ENCODE measurements at regions not wholly inside any gene's neighbourhood (a gene's known extent, or its start where the extent isn't known, plus 50 kb on each side); places are given as distances from the start of the nearest gene placed in this dataset.
A peak's percentile ranks its signal among the peaks of the same experiment; 100 is the strongest.

GRCh38 chr10:9275861-9276260, 1221.4 kb downstream of the GATA3 start:
- Mint-ChIP-seq H3K27ac (no peak overlapping the region), H3K9me3 (no peaks in the 10 kb centered on the region), H3K36me3 (ENCODE audit: low read depth) (no peaks in the 10 kb centered on the region), H3K27me3 (peaks cover 2% of the 10 kb centered on the region), H3K4me1 (ENCODE audit: low read depth) (peaks cover under 1% of the 10 kb centered on the region), H3K4me3 (no peak overlapping the region)
- ATAC-seq: no peak
- intact Hi-C loops (cut with micrococcal nuclease): no loop called here
- CTCF ChIA-PET: no interaction called here
- TF ChIP-seq, protein P1, sequence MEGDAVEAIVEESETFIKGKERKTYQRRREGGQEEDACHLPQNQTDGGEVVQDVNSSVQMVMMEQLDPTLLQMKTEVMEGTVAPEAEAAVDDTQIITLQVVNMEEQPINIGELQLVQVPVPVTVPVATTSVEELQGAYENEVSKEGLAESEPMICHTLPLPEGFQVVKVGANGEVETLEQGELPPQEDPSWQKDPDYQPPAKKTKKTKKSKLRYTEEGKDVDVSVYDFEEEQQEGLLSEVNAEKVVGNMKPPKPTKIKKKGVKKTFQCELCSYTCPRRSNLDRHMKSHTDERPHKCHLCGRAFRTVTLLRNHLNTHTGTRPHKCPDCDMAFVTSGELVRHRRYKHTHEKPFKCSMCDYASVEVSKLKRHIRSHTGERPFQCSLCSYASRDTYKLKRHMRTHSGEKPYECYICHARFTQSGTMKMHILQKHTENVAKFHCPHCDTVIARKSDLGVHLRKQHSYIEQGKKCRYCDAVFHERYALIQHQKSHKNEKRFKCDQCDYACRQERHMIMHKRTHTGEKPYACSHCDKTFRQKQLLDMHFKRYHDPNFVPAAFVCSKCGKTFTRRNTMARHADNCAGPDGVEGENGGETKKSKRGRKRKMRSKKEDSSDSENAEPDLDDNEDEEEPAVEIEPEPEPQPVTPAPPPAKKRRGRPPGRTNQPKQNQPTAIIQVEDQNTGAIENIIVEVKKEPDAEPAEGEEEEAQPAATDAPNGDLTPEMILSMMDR (IDR thresholded peaks at IDR 0.05): no peak
- DNase-seq: no peak
- POLR2A ChIA-PET: no interaction called here

GRCh38 chr10:9285690-9286089, 1231.2 kb downstream of the GATA3 start:
- ATAC-seq: no peak
- peaks cover 3% of the 10 kb centered on the region for H3K4me1 Mint-ChIP-seq (ENCODE audit: low read depth)
- CTCF ChIA-PET: no interaction called here
- TF ChIP-seq, protein P1 (IDR thresholded peaks at IDR 0.05): no peak
- H3K4me3 Mint-ChIP-seq: no peak overlapping the region
- no peaks in the 10 kb centered on the region for H3K9me3 Mint-ChIP-seq
- no peak for DNase-seq
- POLR2A ChIA-PET: no interaction called here
- peaks cover 7% of the 10 kb centered on the region for H3K27me3 Mint-ChIP-seq
- intact Hi-C loops (cut with micrococcal nuclease): no loop called here
- no peak overlapping the region for H3K27ac Mint-ChIP-seq
- no peaks in the 10 kb centered on the region for H3K36me3 Mint-ChIP-seq (ENCODE audit: low read depth)

GRCh38 chr10:9289811-9290210, 1235.3 kb downstream of the GATA3 start:
- CTCF ChIA-PET: no interaction called here
- intact Hi-C loops (cut with micrococcal nuclease): no loop called here

GRCh38 chr10:9291081-9291480, 1236.6 kb downstream of the GATA3 start:
- H3K27me3 Mint-ChIP-seq: peaks cover 3% of the 10 kb centered on the region
- no peak for DNase-seq
- POLR2A ChIA-PET: no interaction called here
- CTCF ChIA-PET: no interaction called here
- peaks cover 18% of the 10 kb centered on the region for H3K4me1 Mint-ChIP-seq (ENCODE audit: low read depth)
- H3K4me3 Mint-ChIP-seq: no peak overlapping the region
- intact Hi-C loops (cut with micrococcal nuclease): no loop called here
- H3K27ac Mint-ChIP-seq: no peak overlapping the region
- TF ChIP-seq, protein P1 (IDR thresholded peaks at IDR 0.05): no peak
- no peak for ATAC-seq
- H3K9me3 Mint-ChIP-seq: no peaks in the 10 kb centered on the region
- no peaks in the 10 kb centered on the region for H3K36me3 Mint-ChIP-seq (ENCODE audit: low read depth)

More at GRCh38 chr10:9289811-9290210, 1235.3 kb downstream of the GATA3 start:
- DNase-seq: no peak
- peaks cover 6% of the 10 kb centered on the region for H3K27me3 Mint-ChIP-seq
- TF ChIP-seq, protein P1 (IDR thresholded peaks at IDR 0.05): no peak
- no peak overlapping the region for H3K4me3 Mint-ChIP-seq
- H3K4me1 Mint-ChIP-seq (ENCODE audit: low read depth): peaks cover 10% of the 10 kb centered on the region
- no peaks in the 10 kb centered on the region for H3K36me3 Mint-ChIP-seq (ENCODE audit: low read depth)
- POLR2A ChIA-PET: interaction anchor here (0.7 kb wide), 1 partner anchor 1907 kb away, joined by 3 read pairs; no protein-coding TSS in a partner anchor
- no peak for ATAC-seq
- no peak overlapping the region for H3K27ac Mint-ChIP-seq
- no peaks in the 10 kb centered on the region for H3K9me3 Mint-ChIP-seq

GRCh38 chr10:9294132-9294663, 1239.7 kb downstream of the GATA3 start:
- Mint-ChIP-seq H3K4me1 (ENCODE audit: low read depth) (peaks cover 18% of the 10 kb centered on the region), H3K27ac (peak overlapping the region; percentile 10), H3K36me3 (ENCODE audit: low read depth) (no peaks in the 10 kb centered on the region), H3K4me3 (no peak overlapping the region), H3K27me3 (no peaks in the 10 kb centered on the region), H3K9me3 (no peaks in the 10 kb centered on the region)
- ChIA-PET POLR2A (no interaction called here), CTCF (interaction anchor here (1.4 to 1.5 kb wide), 2 partner anchors 8 to 1769 kb away, joined by 4 to 7 read pairs; no protein-coding TSS in a partner anchor)
- TF ChIP-seq, protein P1 (IDR thresholded peaks at IDR 0.05): no peak
- intact Hi-C loops (cut with micrococcal nuclease): no loop called here
- ATAC-seq: peak; percentile 56
- DNase-seq: no peak

Data from activated CD8-positive, alpha-beta T cell treated with anti-CD3 and anti-CD28 coated beads for 36 hours (primary cell).